Stomach (tissue), 4 donors: ENCODE measurements at regions not wholly inside any gene's neighbourhood (a gene's known extent, or its start where the extent isn't known, plus 50 kb on each side); places are given as distances from the start of the nearest gene placed in this dataset.

ENCODE experiments used
- EP300 ChIP-seq: sonication (generic); formaldehyde crosslinking; IDR thresholded peaks from one replicate; pipeline ENCODE4 v1.6.1; 2017; ENCODE audit warnings: antibody characterized with exemption
- POLR2A ChIP-seq, 4 donors: fragments of 450-650 bp; IDR thresholded peaks; one replicate each; pipeline ENCODE4 v1.6.1; 2016; ENCODE audit warnings: antibody characterized with exemption in 4 of 4, control low read depth in 2 of 4, mild to moderate bottlenecking in 1 of 4, moderate library complexity in 1 of 4
- POLR2AphosphoS5 ChIP-seq, 3 donors: sonication (generic); formaldehyde crosslinking; IDR thresholded peaks; one replicate each; pipeline ENCODE4 v1.6.1; 2016; ENCODE audit warnings: antibody characterized with exemption in 3 of 3
- TF ChIP-seq, protein P1 (sequence below), 7 experiments: fragments of 450-650 bp in 4 of 7; fragments of 200-600 bp in 3 of 7; sonication (generic) in 3 of 7; IDR thresholded peaks; one replicate each; pipeline ENCODE4 v1.5.1; 2016 to 2019; ENCODE audit warnings: antibody characterized with exemption in 7 of 7, control low read depth in 2 of 7, mild to moderate bottlenecking in 1 of 7

DNA sequence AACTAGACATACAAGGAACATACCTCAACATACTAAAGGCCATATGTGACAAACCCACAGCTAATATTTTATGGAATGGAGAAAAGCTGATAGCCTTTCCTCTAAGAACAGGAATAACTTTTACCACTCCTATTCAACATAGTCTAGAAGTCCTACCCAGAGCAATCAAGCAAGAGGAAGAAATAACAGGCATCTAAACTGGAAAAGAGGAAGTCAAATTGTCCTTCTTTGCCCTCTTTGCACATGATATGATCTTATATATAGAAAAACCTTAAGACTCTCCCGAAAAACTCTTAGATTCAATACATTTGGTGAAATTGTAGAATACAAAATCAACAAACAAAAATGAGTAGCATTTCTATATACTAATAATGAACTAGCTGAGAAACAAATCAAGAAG is 110.0 kb downstream of the ATP23 start:
- TF ChIP-seq, protein P1, sequence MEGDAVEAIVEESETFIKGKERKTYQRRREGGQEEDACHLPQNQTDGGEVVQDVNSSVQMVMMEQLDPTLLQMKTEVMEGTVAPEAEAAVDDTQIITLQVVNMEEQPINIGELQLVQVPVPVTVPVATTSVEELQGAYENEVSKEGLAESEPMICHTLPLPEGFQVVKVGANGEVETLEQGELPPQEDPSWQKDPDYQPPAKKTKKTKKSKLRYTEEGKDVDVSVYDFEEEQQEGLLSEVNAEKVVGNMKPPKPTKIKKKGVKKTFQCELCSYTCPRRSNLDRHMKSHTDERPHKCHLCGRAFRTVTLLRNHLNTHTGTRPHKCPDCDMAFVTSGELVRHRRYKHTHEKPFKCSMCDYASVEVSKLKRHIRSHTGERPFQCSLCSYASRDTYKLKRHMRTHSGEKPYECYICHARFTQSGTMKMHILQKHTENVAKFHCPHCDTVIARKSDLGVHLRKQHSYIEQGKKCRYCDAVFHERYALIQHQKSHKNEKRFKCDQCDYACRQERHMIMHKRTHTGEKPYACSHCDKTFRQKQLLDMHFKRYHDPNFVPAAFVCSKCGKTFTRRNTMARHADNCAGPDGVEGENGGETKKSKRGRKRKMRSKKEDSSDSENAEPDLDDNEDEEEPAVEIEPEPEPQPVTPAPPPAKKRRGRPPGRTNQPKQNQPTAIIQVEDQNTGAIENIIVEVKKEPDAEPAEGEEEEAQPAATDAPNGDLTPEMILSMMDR (IDR thresholded peaks at IDR 0.05), result no peak
- TF ChIP-seq POLR2A (IDR thresholded peaks at IDR 0.05), result no peak
- no peak for TF ChIP-seq POLR2AphosphoS5 (IDR thresholded peaks at IDR 0.05)
- TF ChIP-seq EP300, result no peak
